Mucosa of descending colon (tissue), 3 donors: ENCODE measurements at regions not wholly inside any gene's neighbourhood (a gene's known extent, or its start where the extent isn't known, plus 50 kb on each side); places are given as distances from the start of the nearest gene placed in this dataset.

ENCODE experiments used
- ATAC-seq: fragments of 200-7000 bp; cut with Tn5 transposase; one replicate; pipeline ENCODE4 v1.9.1; 2020; ENCODE audit warnings: mild to moderate bottlenecking, moderate library complexity
- DNase-seq, 3 donors: peaks; one replicate each; pipeline ENCODE4 v3.0.0-alpha.2; 2020
- H3K36me3 ChIP-seq: fragments of 200-600 bp; one replicate; pipeline ENCODE4 v1.8.0; 2021; ENCODE audit warnings: low read depth, mild to moderate bottlenecking
- H3K4me1 ChIP-seq: fragments of 200-600 bp; one replicate; pipeline ENCODE4 v1.8.0; 2021; ENCODE audit warnings: low read depth, mild to moderate bottlenecking
- H3K4me3 ChIP-seq: fragments of 200-600 bp; one replicate; pipeline ENCODE4 v1.8.0; 2021; ENCODE audit warnings: mild to moderate bottlenecking
- H3K9me3 ChIP-seq: fragments of 200-600 bp; one replicate; pipeline ENCODE4 v1.8.0; 2021; ENCODE audit warnings: mild to moderate bottlenecking
- CTCF ChIP-seq: fragments of 200-600 bp; IDR thresholded peaks from one replicate; pipeline ENCODE4 v1.8.0; 2022; ENCODE audit warnings: antibody characterized with exemption, mild to moderate bottlenecking
- intact Hi-C, 2 donors: fragments of 100-400 bp; cut with DNase I in 1 of 2; cut with micrococcal nuclease in 1 of 2; formaldehyde crosslinking; loops; one replicate each; pipeline versions ENCODE4 v1.11.0 to v1.11.1; 2022; cut with DNase I, micrococcal nuclease
- donor health status: DM: no; HTN: no; CAD: no; lungs with moderate emphysema.
- donor health status: DM: no; HTN: no; CAD: no.
- donor health status: DM: no; HTN: yes; CAD: no.

GRCh38 chr4:12692815-12693214 lies 791.3 kb downstream of the RAB28 start:
- ATAC-seq = no peak
- no peak for TF ChIP-seq CTCF

GRCh38 chr4:12691168-12691567 lies 793.0 kb downstream of the RAB28 start:
- H3K4me3 ChIP-seq = no peak overlapping the region
- no peaks in the 10 kb centered on the region for H3K36me3 ChIP-seq
- no peaks in the 10 kb centered on the region for H3K9me3 ChIP-seq
- DNase-seq = no peak
- intact Hi-C loops = no loop called here
- TF ChIP-seq CTCF = no peak
- ATAC-seq = no peak
- H3K4me1 ChIP-seq = no peaks in the 10 kb centered on the region

More at GRCh38 chr4:12692815-12693214, 791.3 kb downstream of the RAB28 start:
- Histone ChIP-seq H3K9me3 (no peaks in the 10 kb centered on the region), H3K4me1 (no peaks in the 10 kb centered on the region), H3K36me3 (no peaks in the 10 kb centered on the region), H3K4me3 (no peak overlapping the region)
- intact Hi-C loops = no loop called here
- no peak for DNase-seq

- no peak for ATAC-seq
- no peaks in the 10 kb centered on the region for H3K4me1 ChIP-seq
- H3K36me3 ChIP-seq = no peaks in the 10 kb centered on the region
- DNase-seq = no peak
- TF ChIP-seq CTCF = no peak
- no peak overlapping the region for H3K4me3 ChIP-seq
- no peaks in the 10 kb centered on the region for H3K9me3 ChIP-seq
- intact Hi-C loops = no loop called here
Observed at GRCh38 chr4:12689457-12689856, 794.7 kb downstream of the RAB28 start.

GRCh38 chr4:12679217-12679616 lies 804.9 kb downstream of the RAB28 start:
- DNase-seq = no peak
- no peak for ATAC-seq
- Histone ChIP-seq H3K36me3 (no peaks in the 10 kb centered on the region), H3K4me3 (no peak overlapping the region), H3K9me3 (no peaks in the 10 kb centered on the region), H3K4me1 (no peaks in the 10 kb centered on the region)
- intact Hi-C loops = no loop called here
- TF ChIP-seq CTCF = no peak

GRCh38 chr4:12674184-12674583 lies 810.0 kb downstream of the RAB28 start:
- no peak for TF ChIP-seq CTCF
- H3K9me3 ChIP-seq = no peaks in the 10 kb centered on the region
- ATAC-seq (no peak), DNase-seq (no peak)
- H3K4me3 ChIP-seq = no peak overlapping the region
- intact Hi-C loops = no loop called here
- H3K36me3 ChIP-seq = no peaks in the 10 kb centered on the region
- no peaks in the 10 kb centered on the region for H3K4me1 ChIP-seq

GRCh38 chr4:12672303-12672702 lies 811.8 kb downstream of the RAB28 start:
- DNase-seq (no peak), ATAC-seq (no peak)
- no peaks in the 10 kb centered on the region for H3K4me1 ChIP-seq
- no peaks in the 10 kb centered on the region for H3K9me3 ChIP-seq
- TF ChIP-seq CTCF = no peak
- no peaks in the 10 kb centered on the region for H3K36me3 ChIP-seq
- no peak overlapping the region for H3K4me3 ChIP-seq
- intact Hi-C loops = no loop called here
